ENCODE measurements at regions not wholly inside any gene's neighbourhood (a gene's known extent, or its start where the extent isn't known, plus 50 kb on each side); places are given as distances from the start of the nearest gene placed in this dataset.

GRCh38 chr2:7681881-7682461, 764.8 kb downstream of the RNF144A start:
- ChIA-PET POLR2A (no interaction called here), RAD21 (ENCODE audit: low non-redundant PET in 1 of 2, low total read pairs in 2 of 2, uncharacterized antibody in 2 of 2, unreplicated experiment in 2 of 2) (no interaction called here), CTCF (no interaction called here)
- Histone ChIP-seq H3K4me1 (ENCODE audit: control insufficient read depth in 1 of 2, insufficient read depth in 2 of 2, low read length in 2 of 2) (no peaks in the 10 kb centered on the region), H3K9ac (ENCODE audit: low read length) (no peak overlapping the region), H3K9me2 (ENCODE audit: insufficient read depth) (no peaks in the 10 kb centered on the region), H3K79me2 (ENCODE audit: insufficient read depth, low read length) (no peaks in the 10 kb centered on the region), H3K9me3 (ENCODE audit: control insufficient read depth in 1 of 2, insufficient read depth in 1 of 2, low read depth in 1 of 2, low read length in 2 of 2) (no peaks in the 10 kb centered on the region), H3K36me3 (ENCODE audit: control insufficient read depth in 1 of 2, insufficient read depth in 2 of 2, low read length in 2 of 2) (no peaks in the 10 kb centered on the region), H3K4me2 (ENCODE audit: low read length) (no peak overlapping the region), H3K27ac (ENCODE audit: low read depth, low read length) (no peak overlapping the region), H2AFZ (ENCODE audit: low read depth, low read length, poor library complexity, severe bottlenecking) (no peak overlapping the region), H4K20me1 (ENCODE audit: insufficient read depth) (no peaks in the 10 kb centered on the region), H3K27me3 (ENCODE audit: insufficient read depth, low read length) (peaks cover 5% of the 10 kb centered on the region), H3K4me3 (replicated peaks in 1 of 2; ENCODE audit: low read depth in 1 of 2, low read length in 2 of 2) (no peak overlapping the region)
- TF ChIP-seq CEBPB (IDR thresholded peaks at IDR 0.05; ENCODE audit: low read depth) (no peak), EZH2phosphoT487 (IDR thresholded peaks at IDR 0.05; ENCODE audit: borderline replicate concordance) (no peak), ZFX (IDR thresholded peaks at IDR 0.05) (no peak), JUND (IDR thresholded peaks at IDR 0.05) (no peak), ATF3 (IDR thresholded peaks at IDR 0.05) (no peak), FOSL1 (IDR thresholded peaks at IDR 0.05; ENCODE audit: low read depth) (no peak)
- ATAC-seq (no peak), DNase-seq (ENCODE audit: low read depth, low spot score) (no peak)
- BruUV-seq (replicated peaks): no TSS peak
- intact Hi-C loops (cut with micrococcal nuclease): no loop called here

GRCh38 chr2:7683196-7683595, 766.0 kb downstream of the RNF144A start:
- RAD21 ChIA-PET (ENCODE audit: low non-redundant PET in 1 of 2, low total read pairs in 2 of 2, uncharacterized antibody in 2 of 2, unreplicated experiment in 2 of 2): no interaction called here
- no peak for ATAC-seq

More at GRCh38 chr2:7683196-7683595, 766.0 kb downstream of the RNF144A start:
- TF ChIP-seq YY1 (IDR thresholded peaks at IDR 0.05; ENCODE audit: extremely low read depth, insufficient replicate concordance, low read depth, low read length) (no peak), SIN3A (IDR thresholded peaks at IDR 0.05; ENCODE audit: low read depth) (no peak)
- intact Hi-C loops (cut with micrococcal nuclease): no loop called here
- no peak overlapping the region for H3K4me3 ChIP-seq (replicated peaks in 1 of 2; ENCODE audit: low read depth in 1 of 2, low read length in 2 of 2)
- peaks cover 5% of the 10 kb centered on the region for H3K27me3 ChIP-seq (ENCODE audit: insufficient read depth, low read length)
- no peak overlapping the region for H3K4me2 ChIP-seq (ENCODE audit: low read length)
- BruUV-seq (replicated peaks): no TSS peak
- H3K27ac ChIP-seq (ENCODE audit: low read depth, low read length): no peak overlapping the region
- no peaks in the 10 kb centered on the region for H3K36me3 ChIP-seq (ENCODE audit: control insufficient read depth in 1 of 2, insufficient read depth in 2 of 2, low read length in 2 of 2)
- H3K9ac ChIP-seq (ENCODE audit: low read length): no peak overlapping the region
- no peaks in the 10 kb centered on the region for H3K79me2 ChIP-seq (ENCODE audit: insufficient read depth, low read length)
- H4K20me1 ChIP-seq (ENCODE audit: insufficient read depth): no peaks in the 10 kb centered on the region
- no peak for DNase-seq (ENCODE audit: low read depth, low spot score)
- H3K9me3 ChIP-seq (ENCODE audit: control insufficient read depth in 1 of 2, insufficient read depth in 1 of 2, low read depth in 1 of 2, low read length in 2 of 2): no peaks in the 10 kb centered on the region
- H3K4me1 ChIP-seq (ENCODE audit: control insufficient read depth in 1 of 2, insufficient read depth in 2 of 2, low read length in 2 of 2): no peaks in the 10 kb centered on the region
- no peaks in the 10 kb centered on the region for H3K9me2 ChIP-seq (ENCODE audit: insufficient read depth)
- ChIA-PET CTCF (no interaction called here), POLR2A (interaction anchor here (0.6 kb wide), 1 partner anchor 1333 kb away, joined by 5 read pairs; no protein-coding TSS in a partner anchor)
- H2AFZ ChIP-seq (ENCODE audit: low read depth, low read length, poor library complexity, severe bottlenecking): no peak overlapping the region
